GM21447 (cell line): ENCODE measurements at regions not wholly inside any gene's neighbourhood (a gene's known extent, or its start where the extent isn't known, plus 50 kb on each side); places are given as distances from the start of the nearest gene placed in this dataset.
"Not testable (repeated sequence)": the region's sequence is repeated elsewhere in the genome, so short reads cannot be mapped to it uniquely, and the experiment has no call there.

Experiments
- ATAC-seq: cut with Tn5 transposase; IDR thresholded peaks from one replicate; pipeline ENCODE4 v1.9.1; 2021; ENCODE audit not compliant: unreplicated experiment

DNA sequence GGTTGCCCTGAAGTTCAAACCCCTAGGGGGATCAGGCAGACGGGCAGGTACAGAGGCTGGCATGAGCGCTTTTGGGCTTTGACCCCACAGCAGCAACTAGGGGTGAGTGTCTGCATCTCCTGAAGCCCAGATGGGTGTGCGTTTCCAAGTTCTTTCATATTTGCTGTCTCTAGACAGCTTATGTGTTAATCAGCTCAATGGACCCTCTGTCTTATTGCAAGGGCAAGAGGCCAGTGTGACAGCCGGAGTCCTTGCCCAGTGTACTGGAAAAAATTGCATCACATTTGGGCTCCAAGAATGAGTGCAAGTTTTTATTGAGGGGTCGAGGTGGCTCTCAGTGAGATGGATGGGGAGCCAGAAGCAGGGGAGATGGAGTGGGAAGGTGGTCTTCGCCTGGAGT is 1863.7 kb upstream of the RAG2 start:
- ATAC-seq = no peak

DNA sequence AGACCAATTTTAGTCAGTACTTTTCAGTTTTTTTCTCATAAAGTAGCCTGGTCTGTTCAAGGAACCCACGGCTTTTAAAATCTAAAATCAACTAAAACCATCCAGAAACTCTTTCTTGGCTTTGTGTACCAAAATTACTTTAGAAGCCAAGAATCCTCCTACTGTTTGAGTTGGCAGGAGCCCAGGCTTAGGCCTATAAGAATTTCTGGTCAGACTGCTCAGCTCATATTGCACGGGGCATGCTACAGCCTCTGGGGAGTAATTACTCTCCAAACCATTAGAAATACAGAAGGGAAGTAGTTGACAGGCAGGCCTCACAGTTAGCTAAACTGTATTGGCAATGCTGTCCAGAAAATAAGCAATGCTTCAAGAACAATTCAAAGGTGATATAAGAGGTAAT is 1862.9 kb upstream of the RAG2 start:
- ATAC-seq = no peak

DNA sequence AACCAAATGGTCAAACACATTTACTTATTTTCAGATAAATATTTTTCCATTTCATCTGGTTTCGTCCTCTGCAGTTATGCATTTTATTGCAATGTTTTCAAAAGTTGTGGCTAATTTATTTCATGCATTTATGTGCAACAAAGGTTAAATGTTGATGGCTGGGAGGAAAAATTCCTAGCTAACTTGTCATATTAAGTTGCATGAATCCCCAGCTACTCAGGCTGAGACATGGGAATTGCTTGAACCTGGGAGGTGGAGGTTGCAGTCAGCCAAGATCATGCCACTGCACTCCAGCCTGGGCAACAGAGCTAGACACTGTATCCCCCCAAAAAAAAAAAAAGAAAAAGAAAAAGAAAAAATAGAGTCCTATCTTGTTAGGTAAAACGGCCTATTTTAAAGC is 1862.4 kb upstream of the RAG2 start:
- ATAC-seq = no peak

DNA sequence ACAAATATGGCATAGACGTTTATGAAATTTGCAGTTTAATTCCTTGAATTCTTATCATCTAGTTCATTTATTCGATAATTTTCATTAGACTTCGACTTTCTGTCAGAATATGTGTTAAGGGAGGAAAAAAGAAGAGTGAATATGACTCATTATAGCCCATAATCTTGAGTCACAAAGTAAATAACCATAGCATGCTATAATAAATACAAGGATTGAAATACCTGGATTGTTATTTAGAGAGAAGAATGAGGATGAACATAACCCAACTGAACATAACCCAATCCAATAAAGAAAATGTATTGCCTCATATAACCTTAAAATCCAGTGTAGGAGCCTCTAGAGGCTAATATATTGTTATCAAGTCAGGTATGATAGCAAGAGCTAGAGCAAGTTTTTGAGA is 1858.3 kb upstream of the RAG2 start:
- ATAC-seq = no peak

DNA sequence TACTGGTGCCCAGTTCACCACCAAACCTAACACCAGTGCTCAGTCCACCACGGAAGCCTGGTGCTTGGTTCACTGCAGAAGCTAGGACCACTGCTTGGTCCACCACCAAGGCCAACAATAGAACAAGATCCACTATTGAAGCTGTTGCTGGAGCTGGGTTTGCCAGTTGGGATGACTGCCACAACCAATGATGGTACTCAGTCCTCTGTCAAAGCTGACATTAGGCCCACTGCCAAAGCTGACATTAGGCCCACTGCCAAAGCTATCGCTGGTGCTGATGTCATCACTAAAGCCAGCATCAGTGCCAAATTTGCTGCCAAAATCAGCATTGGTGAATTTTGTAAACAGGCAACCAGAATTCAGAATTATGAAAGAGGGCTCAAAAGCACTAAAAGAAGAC is 1850.2 kb upstream of the RAG2 start:
- ATAC-seq = no peak

DNA sequence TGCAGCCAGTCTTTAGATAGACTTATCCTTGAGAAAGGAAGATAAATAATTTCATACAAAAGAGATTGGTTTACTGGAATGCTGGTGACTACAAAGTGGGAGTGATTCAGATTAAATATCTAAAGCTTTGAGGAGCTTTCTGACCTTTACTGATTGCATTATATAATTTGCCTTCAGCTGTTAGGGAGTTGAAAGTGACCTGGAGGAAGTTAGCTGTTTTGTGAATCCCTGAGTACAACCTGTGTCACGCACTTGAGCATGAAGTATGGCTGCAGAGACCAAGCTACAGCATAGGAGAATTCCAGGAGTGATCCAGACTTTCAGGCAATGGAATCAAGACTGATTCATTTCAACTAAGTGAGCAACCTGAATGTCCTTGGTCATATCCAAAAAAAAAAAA is 1848.3 kb upstream of the RAG2 start:
- ATAC-seq = no peak

DNA sequence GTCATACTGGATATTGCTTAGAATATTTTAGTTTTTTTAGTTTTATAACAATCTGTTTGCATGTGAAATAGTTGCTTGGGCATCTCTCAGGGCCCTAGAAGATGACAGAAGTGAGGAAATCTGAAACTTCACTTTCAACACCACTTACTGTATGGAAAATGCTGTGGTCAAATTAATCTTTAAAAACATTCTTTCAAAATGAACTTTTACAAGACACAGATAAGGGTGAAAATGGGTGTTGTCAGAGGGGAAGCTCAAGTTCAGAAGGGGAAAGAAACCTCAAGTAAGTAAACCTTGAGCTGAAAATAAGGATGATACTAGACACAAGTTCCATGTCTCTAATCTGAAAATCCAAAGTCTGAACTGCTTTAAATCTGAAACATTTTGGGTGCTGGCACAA is 1840.1 kb upstream of the RAG2 start:
- ATAC-seq = no peak

DNA sequence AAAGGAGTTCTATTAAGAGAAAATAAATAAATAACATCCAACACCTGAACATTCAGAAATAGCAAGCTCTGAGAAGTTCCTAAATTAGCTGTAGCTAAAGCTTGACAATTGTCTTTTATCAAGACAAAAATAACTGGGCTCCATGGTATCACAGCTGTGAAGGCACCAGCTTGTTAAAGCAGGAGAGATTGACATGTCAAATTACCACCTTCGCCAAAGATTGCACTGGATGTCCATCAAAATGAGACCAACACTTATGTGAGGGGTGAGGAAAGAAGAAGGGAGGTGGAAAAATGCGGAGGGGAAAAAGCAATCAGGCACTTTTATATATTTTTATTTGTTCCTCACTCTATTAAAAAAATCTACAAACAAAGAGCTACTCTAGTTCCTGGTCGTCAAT is 1827.5 kb upstream of the RAG2 start:
- ATAC-seq = no peak

DNA sequence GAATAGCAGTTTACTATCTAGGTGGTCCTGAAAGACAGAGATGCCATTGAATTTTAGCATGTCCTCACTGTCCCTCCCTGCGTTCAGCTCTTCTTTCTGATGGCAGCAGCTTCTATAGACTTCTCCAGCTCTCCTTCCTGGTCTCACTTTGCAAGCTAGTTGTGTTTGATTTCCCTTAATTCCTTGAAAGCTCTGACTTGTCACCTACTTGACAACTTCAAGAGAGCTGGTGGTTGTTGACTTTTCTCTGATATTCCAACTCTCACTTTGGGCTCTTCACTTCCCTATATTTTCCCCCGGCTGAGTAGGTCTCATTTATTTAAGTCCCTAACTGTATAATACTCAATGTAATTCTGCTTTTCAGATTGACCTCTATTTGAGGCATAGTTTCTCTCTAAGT is 1825.0 kb upstream of the RAG2 start:
- no peak for ATAC-seq

DNA sequence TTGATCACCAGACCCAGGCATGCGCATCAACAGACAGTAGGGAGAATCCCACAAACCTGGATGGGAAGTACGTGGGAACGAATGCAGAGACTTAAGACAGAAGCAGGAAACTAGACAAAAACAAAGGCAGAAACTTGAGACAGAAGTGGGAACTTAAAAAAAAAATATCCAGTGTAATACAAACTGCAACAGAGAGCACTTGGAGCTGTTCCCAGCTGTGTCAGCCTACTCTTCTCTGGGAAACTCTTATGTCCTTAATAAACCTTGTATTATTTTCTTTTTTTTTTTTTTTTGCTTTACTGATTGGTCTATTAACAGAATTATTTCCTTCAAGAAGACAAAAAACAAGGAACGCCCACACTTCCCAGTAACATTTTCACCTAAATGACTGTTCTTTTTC is 1818.1 kb upstream of the RAG2 start:
- no peak for ATAC-seq

DNA sequence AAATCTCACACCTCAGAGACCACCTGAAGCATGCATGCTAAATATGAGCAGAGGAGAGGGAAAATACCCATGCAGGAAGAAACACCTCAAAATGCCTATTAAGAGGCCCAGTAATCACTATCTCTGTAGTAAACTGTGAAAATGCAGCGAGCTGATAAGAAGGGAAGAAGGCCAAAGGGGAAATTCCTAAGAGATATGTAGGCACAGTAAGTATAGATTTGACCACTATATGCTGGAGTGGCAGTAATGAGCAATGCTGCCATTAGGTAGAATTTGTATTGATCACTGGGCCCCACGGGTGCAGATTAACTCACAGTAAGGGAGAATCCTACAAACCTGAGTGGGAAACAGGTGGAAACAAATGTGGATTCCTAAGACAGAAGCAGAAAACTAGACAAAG is 1813.1 kb upstream of the RAG2 start:
- ATAC-seq = no peak

DNA sequence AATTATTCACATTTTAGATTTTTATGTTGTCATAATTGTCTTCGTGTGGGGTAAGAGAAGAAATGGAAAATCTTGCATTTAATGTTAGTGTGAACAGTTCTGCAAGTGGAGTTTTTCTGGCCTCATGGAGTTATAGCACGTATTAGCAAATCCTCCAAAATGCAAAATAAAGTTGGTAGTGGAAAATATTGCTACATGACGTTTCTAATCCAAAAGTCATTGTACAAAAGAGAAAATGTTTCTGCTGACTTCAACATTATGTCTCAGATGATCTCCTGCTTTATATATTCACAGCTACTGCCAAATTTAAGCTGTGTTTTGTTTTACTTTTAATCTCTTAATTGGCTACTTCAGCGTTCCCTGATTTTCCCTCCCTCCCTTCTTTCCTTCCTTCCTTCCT is 1804.0 kb upstream of the RAG2 start:
- no peak for ATAC-seq

DNA sequence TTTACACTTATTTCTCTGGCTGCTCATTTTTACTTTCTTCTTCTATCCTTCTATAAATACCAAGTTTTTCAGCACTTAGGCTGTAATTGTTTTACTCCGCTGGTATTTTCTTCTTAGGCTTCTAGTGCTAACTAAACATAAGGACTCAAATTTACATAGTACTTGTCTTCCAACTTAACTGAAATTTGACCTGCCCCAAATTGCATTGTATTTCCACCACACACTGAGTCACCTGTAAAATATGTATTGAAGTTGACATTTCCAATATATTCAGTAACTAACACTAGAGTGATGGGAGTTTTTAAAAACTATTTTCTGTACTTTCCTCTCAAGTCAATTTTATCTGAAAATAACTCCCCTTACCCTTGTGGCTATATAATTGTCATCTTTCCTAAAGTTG is 1794.1 kb upstream of the RAG2 start:
- no peak for ATAC-seq

DNA sequence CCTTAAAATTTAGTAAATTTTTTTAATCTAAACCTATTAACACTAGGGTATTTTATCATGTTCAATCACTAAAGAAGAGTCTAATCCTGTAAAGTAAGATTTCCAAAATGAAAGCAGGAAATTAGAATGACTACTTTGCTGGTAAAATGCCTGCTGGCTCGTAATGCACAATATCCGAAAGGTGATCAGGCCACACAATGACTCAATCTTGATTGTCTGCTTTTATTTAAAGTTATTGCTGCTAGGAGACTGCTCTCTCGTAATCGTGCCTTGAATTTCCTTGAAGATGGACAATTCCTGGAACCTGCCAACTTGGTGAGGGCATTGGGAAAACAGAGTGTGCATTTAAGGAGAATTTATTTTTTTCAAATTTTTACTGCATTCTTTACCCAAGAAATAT is 1786.5 kb upstream of the RAG2 start:
- no peak for ATAC-seq

DNA sequence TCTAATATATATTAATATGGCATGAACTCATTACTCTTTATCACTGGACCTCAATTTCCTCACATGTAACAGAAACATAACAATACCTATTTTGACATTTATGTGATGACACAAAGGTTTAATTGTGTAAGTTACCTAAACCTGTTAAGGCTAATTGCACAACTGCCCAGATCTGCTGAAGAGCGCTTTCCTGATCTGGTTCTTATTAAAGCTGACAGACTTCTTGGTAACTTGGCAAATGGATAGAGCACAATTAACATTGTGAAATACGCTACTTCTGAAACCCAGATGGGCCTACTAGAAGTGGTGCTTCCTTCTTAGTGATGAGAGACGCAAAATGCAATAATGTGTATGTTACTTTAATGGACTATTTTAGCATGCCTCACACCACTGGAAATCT is 1767.2 kb upstream of the RAG2 start:
- ATAC-seq = no peak

DNA sequence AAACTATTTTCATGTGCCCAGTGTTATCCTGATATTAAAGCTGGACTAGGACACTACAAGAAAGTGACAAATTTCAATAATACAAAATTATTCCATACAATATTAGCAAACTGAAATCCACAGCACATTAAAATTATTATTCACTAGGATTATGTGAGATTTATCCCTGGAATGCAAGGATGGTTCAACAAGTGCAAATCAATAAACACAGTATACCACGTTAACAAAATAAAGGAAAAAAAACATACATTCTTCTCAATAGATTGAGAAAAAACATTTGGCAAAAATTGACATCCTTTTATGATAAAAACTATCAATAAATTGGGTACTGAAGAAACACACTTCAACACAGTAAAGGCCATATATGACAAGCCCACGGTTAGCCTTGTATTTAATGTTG is 1758.2 kb upstream of the RAG2 start:
- no peak for ATAC-seq

DNA sequence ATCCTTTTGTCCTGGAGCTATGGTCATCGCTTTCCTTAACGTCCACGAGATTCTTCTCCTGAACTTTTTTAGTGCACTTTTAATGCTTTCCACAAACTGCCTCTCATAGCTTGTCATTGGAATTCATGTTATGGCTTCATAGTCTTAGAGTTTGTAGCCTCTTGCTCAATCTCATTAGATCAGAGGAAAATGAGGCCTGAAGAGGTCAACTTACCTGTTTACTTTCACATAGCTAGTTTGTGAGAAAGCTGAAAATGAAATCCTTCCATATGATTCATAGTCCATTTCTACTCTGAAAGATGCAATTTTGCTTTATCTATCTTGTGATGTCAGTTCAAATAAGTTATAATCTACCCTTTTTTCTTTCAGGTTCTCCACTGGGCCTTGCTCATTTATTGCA is 1747.2 kb upstream of the RAG2 start:
- no peak for ATAC-seq

DNA sequence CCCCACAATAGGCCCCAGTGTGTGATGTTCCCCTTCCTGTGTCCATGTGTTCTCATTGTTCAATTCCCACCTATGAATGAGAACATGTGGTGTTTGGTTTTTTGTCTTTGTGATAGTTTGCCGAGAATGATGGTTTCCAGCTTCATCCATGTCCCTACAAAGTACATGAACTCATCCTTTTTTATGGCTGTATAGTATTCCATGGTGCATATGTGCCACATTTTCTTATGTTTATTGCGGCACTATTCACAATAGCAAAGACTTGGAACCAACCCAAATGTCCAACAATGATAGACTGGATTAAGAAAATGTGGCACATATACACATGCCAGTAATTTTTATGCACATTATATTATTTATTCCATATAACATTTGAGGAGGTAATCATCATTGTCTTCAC is 1743.6 kb upstream of the RAG2 start:
- ATAC-seq = not testable (repeated sequence)

DNA sequence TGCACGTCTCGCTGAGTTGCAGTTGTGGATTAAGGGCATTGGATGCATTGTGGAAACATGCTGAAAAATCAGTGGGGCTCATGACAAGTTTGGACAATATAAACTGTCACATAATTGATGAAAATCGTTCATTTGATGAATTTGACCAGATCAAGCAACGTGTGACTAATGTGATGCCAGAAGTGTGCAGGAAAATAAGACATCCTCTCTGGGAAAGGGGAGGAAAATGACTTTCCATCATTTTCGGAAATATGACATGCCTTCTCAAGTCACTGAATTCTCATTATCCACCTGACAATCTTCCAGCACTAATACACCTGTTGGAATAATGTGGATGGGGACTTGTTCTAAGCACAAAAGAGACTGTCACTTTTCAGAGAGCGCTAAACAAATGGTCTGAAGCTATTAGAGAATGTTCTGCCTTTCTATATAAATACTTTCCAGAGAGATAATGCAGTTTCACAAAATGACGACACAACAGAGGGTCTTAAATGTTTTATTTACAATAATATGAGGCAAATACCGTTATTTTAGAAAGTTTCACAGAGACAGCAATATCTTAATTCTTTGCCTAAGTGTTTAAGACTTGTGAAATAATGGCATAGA is 1741.9 kb upstream of the RAG2 start:
- ATAC-seq = no peak

DNA sequence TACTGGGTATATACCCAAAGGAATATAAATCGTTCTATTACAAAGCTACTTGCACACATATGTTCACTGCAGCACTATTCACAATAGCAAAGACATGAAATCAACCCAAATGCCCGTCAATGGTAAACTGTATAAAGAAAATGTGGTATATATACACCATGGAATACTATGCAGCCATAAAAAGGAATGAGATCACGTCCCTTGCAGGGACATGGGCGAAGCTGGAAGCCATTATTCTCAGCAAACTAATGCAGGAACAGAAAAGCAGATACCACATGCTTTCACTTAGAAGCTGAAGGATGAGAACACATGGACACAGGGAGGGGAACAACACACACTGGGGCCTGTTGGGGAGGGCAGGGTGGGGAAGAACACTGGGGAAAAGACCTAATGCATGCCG is 1740.0 kb upstream of the RAG2 start:
- not testable (repeated sequence) for ATAC-seq

DNA sequence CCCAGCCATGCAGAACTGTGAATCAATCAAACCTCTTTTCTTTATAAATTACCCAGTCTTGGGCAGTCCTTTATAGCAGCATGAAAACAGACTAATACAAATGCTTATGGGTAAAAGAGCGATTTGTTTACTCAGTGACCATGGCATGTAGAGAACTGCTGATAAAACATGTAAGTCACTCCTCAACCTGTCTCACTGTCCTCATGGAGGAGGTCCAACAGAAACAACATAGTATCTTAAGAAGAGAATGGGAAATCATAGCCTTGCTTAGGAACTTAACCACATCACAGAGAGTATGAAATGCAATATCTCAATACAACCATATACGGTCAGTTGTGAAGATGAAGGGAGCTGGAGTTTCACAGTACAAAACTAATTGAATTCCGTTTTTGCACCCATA is 1734.0 kb upstream of the RAG2 start:
- ATAC-seq = no peak

DNA sequence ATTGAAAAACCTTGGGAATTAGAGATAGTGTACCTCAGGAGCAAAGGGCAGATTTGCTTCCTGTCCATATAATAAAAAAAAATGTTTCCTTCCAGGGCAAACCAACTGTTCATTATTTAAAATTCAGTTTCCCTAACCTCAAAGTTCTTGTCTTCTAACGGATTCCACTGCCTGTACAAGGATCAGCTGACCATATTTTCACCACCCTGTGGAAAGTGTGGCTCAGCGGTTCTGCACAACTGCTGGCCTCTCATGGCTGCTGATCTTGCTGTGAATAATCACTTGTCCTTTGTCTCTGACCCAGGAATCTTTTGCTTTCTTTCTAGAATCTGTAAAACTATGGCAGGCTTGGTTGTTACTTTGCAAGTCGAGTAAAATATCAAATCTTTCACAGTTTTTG is 1732.5 kb upstream of the RAG2 start:
- no peak for ATAC-seq

DNA sequence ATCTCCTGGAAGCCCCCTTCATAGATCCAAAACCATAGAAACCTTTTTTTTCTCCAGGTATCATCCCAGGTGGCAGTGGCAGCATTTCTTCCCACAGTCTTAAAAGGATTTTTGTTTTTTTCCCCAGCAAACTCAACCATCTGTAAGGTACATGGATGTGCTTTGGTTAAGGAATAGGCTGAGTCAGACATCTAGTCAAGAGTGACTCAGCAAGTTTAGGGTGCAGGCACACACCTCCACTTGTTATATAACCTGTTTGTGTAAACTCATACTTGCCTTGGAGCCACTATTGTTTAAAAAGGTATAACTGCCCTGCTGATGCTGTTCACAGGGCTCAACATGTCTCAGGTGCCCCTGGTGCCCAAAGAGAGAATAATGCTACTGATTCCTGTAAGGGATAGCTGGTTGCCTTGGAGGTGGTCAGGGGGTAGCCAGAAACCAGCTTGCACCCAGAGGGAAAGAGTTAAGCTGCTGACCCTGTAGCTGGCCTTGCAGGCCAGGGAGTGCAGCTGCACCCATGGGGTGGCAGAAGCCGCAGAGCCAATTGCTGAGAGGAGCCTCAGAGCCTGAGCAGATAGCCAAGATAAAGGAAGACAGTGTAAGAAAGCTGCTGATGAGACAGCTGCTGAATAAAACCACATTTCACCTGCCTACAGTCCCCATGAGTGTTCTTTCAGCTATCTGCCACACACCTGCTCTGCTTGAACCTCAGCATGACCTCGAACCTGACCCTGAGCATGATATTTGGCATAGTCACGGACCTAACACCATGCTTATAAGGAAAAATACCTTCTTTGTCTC is 1726.1 kb upstream of the RAG2 start:
- ATAC-seq = no peak
